Immature natural killer cell (primary cell): ENCODE measurements at regions not wholly inside any gene's neighbourhood (a gene's known extent, or its start where the extent isn't known, plus 50 kb on each side); places are given as distances from the start of the nearest gene placed in this dataset.

Experiments used
- DNase-seq, 3 donors: peaks; one replicate each; pipeline ENCODE4 v3.0.0; 2022; ENCODE audit warnings: mixed read lengths in 1 of 3
- H3K27ac Mint-ChIP-seq, 6 donors: one replicate each; pipeline ENCODE4 v1.8.0; 2020; ENCODE audit warnings: mixed read lengths in 6 of 6, mild to moderate bottlenecking in 5 of 6, inconsistent platforms in 4 of 6, moderate library complexity in 3 of 6
- H3K27me3 Mint-ChIP-seq, 3 donors: one replicate each; pipeline ENCODE4 v1.8.0; 2020 to 2021; ENCODE audit warnings: low read depth in 3 of 3, mild to moderate bottlenecking in 3 of 3, mixed read lengths in 3 of 3, moderate library complexity in 3 of 3, inconsistent platforms in 1 of 3
- H3K36me3 Mint-ChIP-seq, 3 donors: one replicate each; pipeline ENCODE4 v1.8.0; 2020; ENCODE audit warnings: mixed read lengths in 3 of 3, inconsistent platforms in 2 of 3, mild to moderate bottlenecking in 2 of 3
- H3K4me1 Mint-ChIP-seq, 2 donors: one replicate each; pipeline ENCODE4 v1.8.0; 2020; ENCODE audit warnings: inconsistent platforms in 2 of 2, mild to moderate bottlenecking in 2 of 2, mixed read lengths in 2 of 2, moderate library complexity in 1 of 2
- H3K4me3 Mint-ChIP-seq, 5 donors: one replicate each; pipeline ENCODE4 v1.8.0; 2020; ENCODE audit warnings: mild to moderate bottlenecking in 5 of 5, mixed read lengths in 5 of 5, inconsistent platforms in 3 of 5, moderate library complexity in 3 of 5
- H3K9me3 Mint-ChIP-seq, 6 donors: one replicate each; pipeline ENCODE4 v1.8.0; 2020; ENCODE audit warnings: mild to moderate bottlenecking in 6 of 6, mixed read lengths in 6 of 6, inconsistent platforms in 4 of 6, moderate library complexity in 3 of 6

DNA sequence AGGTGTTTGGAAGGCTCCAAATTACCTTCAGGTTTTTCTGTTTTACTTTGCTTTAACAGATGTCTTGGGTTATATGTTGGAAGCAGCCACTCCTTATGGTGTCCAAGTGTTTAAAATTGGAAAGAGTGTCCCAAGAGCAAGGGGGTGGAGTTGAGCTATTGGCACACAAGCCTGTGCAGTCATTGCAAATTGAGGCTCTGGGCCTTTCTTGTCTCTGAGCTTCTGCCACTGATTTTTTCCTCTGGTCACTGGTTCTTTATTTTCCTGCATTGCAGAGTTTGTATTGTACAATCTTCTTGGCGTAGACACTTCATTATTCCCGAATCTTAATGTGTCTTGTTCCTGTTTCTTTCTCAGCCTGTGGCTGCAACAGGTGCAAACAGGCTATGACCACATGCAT is 598.8 kb downstream of the RNF144B start:
- DNase-seq, result no peak
- H3K27ac Mint-ChIP-seq, result no peak overlapping the region
- H3K4me1 Mint-ChIP-seq, result no peaks in the 10 kb centered on the region

DNA sequence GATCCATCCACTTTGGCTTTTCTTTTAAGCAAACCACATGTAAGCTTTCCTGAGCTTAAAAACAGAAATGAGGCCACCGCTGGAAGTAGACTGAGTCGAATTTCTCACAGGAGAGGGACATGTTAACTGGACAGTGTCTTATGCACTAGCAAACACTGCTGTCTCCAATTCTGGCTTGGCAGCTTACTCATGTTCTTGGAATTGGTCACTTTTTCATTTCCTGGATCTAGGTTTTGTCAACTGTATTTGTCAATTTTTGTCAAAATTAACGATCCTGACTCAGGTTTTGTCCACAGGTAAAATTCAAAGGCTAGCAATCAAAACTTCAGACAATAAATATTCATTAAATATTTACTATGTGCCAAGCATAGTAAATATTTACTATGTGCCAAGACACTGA is 601.5 kb downstream of the RNF144B start:
- Mint-ChIP-seq H3K4me1 (no peaks in the 10 kb centered on the region), H3K27me3 (peaks cover 0 to 3% (median 0%) of the 10 kb centered on the region in 3 donors), H3K9me3 (peaks cover 0 to 11% (median under 1%) of the 10 kb centered on the region in 6 donors), H3K27ac (no peak overlapping the region), H3K4me3 (no peak overlapping the region), H3K36me3 (no peaks in the 10 kb centered on the region)
- no peak for DNase-seq

More for the DNA sequence above, 598.8 kb downstream of the RNF144B start:
- H3K27me3 Mint-ChIP-seq, result peaks cover 0 to 3% (median 0%) of the 10 kb centered on the region in 3 donors
- no peak overlapping the region for H3K4me3 Mint-ChIP-seq
- H3K9me3 Mint-ChIP-seq, result peaks cover 0 to 11% (median 2%) of the 10 kb centered on the region in 6 donors
- no peaks in the 10 kb centered on the region for H3K36me3 Mint-ChIP-seq

DNA sequence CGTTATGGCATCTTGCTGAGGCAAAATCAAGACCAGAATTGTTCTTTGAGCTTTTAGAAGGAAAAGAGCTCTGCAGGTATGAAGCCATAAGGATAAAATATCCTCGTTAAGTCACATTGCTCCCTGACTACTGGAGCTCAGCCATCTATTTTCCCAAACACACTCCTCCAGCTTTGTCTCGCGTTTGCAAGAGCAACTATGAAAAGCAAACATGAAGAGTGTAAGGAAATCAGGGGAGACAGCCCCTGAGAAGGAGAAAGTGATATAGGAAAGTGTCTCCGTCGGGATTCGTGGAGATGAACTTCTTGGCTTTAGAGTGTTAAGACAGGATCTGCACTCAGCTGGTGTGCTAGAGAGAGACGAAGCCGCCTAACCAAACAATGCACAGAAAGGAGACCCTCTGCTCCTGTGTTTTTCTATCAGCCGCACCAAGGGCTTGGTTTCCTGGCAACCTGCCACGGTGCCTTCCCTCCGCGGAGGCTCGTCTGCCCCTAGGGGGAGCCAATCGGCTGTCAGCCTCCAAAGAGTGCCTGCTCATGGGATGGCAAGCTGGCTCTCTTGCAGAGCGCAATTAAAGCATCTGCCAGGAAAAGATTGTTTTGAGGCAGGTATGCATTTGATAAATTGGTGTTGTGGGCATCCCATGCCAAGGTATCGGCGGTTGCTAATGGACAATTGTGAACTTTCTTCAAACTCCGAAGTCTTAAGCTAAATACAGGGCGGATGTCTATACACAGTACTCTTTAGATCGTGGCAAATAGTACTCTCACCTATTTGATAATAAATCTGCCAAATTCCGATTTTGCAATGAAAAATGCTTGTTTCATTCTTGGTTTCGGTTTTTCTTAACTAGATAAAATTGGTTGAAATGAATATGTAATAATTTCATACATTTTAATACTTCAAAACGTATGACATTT is 603.2 kb downstream of the RNF144B start:
- Mint-ChIP-seq H3K36me3 (no peaks in the 10 kb centered on the region), H3K4me1 (no peaks in the 10 kb centered on the region), H3K27me3 (peaks cover 0 to 3% (median 0%) of the 10 kb centered on the region in 3 donors), H3K27ac (no peak overlapping the region), H3K9me3 (peaks cover 0 to 11% (median 2%) of the 10 kb centered on the region in 6 donors), H3K4me3 (no peak overlapping the region)
- DNase-seq, result no peak

DNA sequence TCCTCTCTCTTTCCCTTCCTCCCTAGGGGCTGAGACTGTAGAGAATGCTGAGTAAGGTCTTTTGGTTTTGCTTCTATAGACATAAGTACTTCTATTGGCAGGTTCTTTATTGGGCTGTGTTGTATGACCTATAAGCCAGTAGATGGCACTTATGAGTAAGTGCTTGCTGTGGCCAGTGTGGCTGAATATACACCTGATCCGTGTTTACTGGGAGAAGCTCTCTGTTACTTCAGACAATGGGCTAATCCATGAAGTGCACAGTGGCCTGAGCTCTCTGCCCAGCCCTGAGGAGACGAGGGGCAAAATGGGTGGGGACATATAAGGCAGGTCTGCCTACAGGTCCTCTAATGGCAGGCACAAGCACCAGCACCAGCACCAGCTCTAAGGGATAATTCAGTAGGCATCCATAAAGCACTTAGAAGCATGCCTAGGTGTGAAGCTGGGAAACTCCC is 610.3 kb downstream of the RNF144B start:
- H3K27me3 Mint-ChIP-seq, result peaks cover 0 to 4% (median 0%) of the 10 kb centered on the region in 3 donors
- no peaks in the 10 kb centered on the region for H3K36me3 Mint-ChIP-seq
- DNase-seq, result no peak
- H3K27ac Mint-ChIP-seq, result no peak overlapping the region
- no peaks in the 10 kb centered on the region for H3K4me1 Mint-ChIP-seq
- H3K4me3 Mint-ChIP-seq, result no peak overlapping the region
- peaks cover 0 to 14% (median 4%) of the 10 kb centered on the region in 6 donors for H3K9me3 Mint-ChIP-seq

DNA sequence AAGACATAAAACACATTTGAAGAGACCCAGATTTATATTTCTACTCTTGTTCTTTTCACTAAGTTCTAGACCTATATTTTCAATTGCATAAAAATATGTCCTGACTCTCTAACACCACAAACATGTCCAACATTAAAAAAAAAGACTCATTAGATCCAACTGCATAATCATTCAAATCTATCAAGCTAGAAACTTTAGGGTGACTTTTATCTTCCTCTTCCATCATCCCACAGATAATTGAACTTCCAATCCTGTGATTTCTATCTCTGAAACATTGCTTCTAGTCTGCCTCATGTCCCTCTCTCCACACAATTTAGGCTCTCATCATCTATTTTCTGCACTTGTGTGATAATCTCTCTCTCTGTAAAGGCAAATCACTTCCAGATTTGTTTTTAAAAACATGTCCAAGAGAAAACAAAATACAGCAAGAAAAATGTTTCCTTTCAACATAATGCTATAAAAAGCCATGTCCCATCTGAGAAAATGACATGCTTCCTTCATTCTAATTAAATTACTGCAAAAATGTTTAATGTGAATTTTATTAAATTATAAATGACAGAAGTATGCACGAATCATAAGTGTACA is 615.9 kb downstream of the RNF144B start:
- H3K27ac Mint-ChIP-seq, result no peak overlapping the region
- no peak for DNase-seq
- H3K9me3 Mint-ChIP-seq, result peaks cover 0 to 22% (median 3%) of the 10 kb centered on the region in 6 donors
- H3K27me3 Mint-ChIP-seq, result peaks cover 0 to 2% (median 0%) of the 10 kb centered on the region in 3 donors
- H3K4me3 Mint-ChIP-seq, result no peak overlapping the region
- H3K4me1 Mint-ChIP-seq, result no peaks in the 10 kb centered on the region
- no peaks in the 10 kb centered on the region for H3K36me3 Mint-ChIP-seq

DNA sequence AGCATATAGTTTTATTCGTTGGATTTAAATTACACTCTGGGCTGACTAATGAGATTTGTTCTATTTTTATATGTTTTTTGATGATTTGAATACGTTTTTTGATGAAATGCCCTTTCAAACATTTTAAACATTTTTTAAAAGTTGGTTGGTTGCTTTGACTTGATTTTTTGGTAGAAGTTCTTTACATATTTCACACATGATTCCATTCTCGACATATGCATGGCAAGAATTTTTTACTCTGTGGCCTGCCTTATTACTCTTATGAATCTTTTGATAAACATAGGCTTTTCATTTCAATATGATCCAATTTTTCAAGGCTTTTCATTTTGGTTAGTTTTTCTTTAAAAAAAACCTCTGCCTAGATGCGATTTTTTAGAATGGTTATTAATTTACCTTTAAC is 617.0 kb downstream of the RNF144B start:
- H3K9me3 Mint-ChIP-seq, result peaks cover 0 to 18% (median 2%) of the 10 kb centered on the region in 6 donors
- DNase-seq, result no peak

DNA sequence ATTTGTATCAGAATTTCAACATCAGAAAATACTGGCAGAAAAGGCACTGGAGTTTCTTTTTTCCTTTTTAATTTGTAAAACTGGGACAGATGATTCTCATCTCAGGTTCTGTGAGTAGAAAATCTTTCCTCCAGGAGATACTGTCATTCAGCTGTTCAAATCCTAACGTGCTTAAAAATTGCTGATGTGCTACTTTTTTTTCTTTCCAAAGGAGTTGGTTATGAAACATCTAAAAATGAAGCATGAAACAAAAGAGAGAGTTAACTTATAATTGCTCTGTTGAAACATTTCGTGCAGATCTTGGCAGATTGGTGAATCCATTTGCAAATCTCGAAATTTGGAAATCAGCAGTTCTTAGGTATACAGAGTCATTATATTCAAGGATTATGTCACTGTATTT is 622.6 kb downstream of the RNF144B start:
- Mint-ChIP-seq H3K36me3 (no peaks in the 10 kb centered on the region), H3K27ac (no peak overlapping the region), H3K9me3 (peaks cover 0 to 8% (median 1%) of the 10 kb centered on the region in 6 donors), H3K27me3 (peaks cover 0 to 3% (median 2%) of the 10 kb centered on the region in 3 donors), H3K4me3 (no peak overlapping the region), H3K4me1 (no peaks in the 10 kb centered on the region)
- no peak for DNase-seq

More for the DNA sequence above, 617.0 kb downstream of the RNF144B start:
- Mint-ChIP-seq H3K36me3 (no peaks in the 10 kb centered on the region), H3K4me1 (no peaks in the 10 kb centered on the region), H3K27ac (no peak overlapping the region), H3K4me3 (no peak overlapping the region), H3K27me3 (no peaks in the 10 kb centered on the region)

DNA sequence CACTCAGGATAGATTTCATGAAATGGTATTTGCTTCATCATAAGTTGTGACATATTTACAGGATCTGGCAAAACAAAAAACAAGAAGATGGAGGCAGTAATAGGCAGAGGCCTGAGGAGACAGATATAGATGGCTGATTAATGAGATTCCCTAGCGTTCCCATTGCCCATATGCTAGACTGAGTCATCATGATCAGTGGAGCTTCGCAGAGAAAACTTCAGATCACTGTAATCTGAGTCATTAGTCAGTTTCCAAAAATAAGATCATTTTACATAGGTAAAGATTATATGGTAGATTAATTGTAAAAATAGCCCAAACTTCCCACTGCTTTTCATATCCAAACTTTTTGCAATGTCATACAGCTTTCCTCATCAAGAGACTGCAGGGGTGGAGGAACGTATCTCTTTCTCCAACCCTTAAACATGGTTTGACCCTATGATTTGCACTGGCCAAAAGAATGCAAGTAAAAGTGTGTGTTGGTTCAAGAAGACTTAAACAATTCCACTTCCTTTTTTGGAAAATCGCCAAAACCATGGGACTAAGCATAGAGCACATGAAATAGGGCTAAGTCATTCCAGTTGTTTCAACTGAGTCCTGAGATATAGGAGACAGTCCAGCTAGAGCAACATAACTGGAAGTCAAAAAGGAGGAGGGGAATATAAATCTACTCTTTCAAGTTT is 626.0 kb downstream of the RNF144B start:
- Mint-ChIP-seq H3K27ac (no peak overlapping the region), H3K27me3 (peaks cover 0 to 3% (median 2%) of the 10 kb centered on the region in 3 donors), H3K9me3 (peaks cover 0 to 2% (median under 1%) of the 10 kb centered on the region in 6 donors), H3K4me3 (no peak overlapping the region), H3K4me1 (no peaks in the 10 kb centered on the region), H3K36me3 (no peaks in the 10 kb centered on the region)
- DNase-seq, result no peak

DNA sequence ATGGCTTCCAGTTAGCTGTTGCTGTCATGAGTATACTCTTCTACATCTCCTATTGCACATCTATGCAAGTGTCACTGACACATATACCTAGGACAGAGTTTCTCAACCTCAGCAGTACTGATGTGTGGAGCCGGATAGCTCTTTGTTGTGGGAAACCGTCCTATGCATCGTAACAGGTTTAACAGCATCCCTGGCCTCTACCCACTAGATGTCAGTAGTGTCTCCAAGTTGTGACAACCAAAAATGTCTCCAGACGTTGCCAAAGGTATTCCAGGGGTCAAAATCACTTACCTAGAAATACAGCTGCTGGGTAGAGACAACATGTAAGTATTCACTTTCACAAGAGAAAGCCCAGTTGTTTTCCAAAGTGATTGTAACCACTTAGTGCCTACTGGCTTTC is 637.6 kb downstream of the RNF144B start:
- DNase-seq, result no peak
- Mint-ChIP-seq H3K27me3 (peaks cover 0 to 3% (median 0%) of the 10 kb centered on the region in 3 donors), H3K27ac (no peak overlapping the region)

DNA sequence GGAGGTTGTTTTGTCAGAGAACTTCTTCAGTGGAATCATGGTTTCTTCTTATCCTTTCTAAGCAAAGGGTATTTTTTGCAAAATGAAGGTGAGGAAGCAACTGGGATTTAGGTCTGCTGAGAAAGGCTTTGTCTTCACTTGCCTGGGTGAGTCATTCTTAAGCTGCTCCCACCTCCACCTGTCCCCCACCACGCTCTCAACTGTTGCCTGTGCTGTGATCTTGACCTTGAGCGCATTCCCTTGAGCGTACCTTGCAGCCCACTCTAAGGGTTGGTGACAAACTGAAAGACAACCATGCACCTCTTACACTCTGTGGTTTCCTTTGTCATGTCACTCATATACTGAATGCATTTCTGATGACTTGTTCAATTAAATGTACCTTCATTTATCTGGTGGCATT is 641.1 kb downstream of the RNF144B start:
- H3K27me3 Mint-ChIP-seq, result peaks cover 0 to 3% (median 1%) of the 10 kb centered on the region in 3 donors
- no peaks in the 10 kb centered on the region for H3K36me3 Mint-ChIP-seq
- H3K4me1 Mint-ChIP-seq, result no peaks in the 10 kb centered on the region
- H3K4me3 Mint-ChIP-seq, result no peak overlapping the region
- H3K27ac Mint-ChIP-seq, result no peak overlapping the region
- H3K9me3 Mint-ChIP-seq, result peaks cover 1 to 17% (median 6%) of the 10 kb centered on the region in 6 donors
- no peak for DNase-seq

More for the DNA sequence above, 637.6 kb downstream of the RNF144B start:
- H3K4me3 Mint-ChIP-seq, result no peak overlapping the region
- no peaks in the 10 kb centered on the region for H3K4me1 Mint-ChIP-seq
- no peaks in the 10 kb centered on the region for H3K36me3 Mint-ChIP-seq
- H3K9me3 Mint-ChIP-seq, result peaks cover 0 to 11% (median 3%) of the 10 kb centered on the region in 6 donors

DNA sequence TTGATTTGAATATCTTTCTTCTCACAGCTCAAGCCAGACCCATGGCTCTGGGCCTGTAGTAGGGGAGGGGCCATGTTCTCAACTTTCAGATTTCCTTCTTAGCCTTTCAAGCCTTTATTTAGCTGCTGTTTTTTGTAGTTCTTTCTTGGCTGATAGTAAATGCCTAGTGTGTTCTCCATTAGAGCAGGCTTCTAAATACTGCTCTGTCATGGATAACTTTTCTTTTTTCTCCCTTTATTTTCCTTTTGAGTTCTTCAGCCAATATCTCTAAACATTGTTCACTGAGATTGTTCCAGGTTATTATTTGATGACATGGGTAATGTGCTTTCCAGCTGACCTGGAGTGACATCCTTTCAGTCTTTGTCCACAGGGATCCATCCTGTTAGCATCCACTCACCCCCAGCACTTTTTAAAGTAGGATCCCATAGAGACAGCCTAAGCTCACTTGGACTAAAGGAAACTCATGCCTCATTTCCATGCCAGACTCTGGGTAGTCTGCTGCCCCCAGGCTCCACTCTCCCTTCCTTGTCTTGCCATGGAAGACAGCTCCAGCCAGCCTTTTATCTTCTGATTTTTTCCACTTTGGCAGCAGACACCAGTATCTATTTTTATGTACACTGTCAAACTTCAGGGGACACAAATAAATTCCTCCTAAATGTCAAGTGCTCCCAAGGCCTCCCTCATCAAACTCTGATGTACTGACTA is 645.6 kb downstream of the RNF144B start:
- peaks cover 0 to 3% (median 1%) of the 10 kb centered on the region in 3 donors for H3K27me3 Mint-ChIP-seq
- H3K27ac Mint-ChIP-seq, result no peak overlapping the region
- H3K9me3 Mint-ChIP-seq, result peaks cover 0 to 13% (median 7%) of the 10 kb centered on the region in 6 donors
- no peak for DNase-seq
- no peaks in the 10 kb centered on the region for H3K36me3 Mint-ChIP-seq
- H3K4me1 Mint-ChIP-seq, result no peaks in the 10 kb centered on the region
- H3K4me3 Mint-ChIP-seq, result no peak overlapping the region

DNA sequence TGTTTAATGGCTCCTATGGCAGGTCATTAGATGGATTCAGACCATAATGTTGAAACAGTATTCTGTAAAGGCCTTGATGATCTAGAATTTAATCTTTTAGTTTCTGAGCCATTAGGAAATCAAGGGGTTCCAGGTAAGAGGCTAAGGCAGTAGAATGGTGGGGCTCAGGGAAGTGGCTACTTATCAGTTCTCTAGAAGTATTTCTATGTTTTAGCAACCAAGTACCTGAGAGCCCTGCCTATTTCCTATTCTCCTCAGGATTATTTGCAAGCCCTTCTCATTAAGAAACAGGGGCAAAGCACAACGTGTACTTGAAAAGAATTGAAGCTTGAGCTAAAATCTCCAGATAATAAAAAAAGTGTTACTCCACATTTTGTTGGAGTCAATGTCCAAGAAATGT is 646.5 kb downstream of the RNF144B start:
- Mint-ChIP-seq H3K4me3 (no peak overlapping the region), H3K36me3 (no peaks in the 10 kb centered on the region), H3K27ac (no peak overlapping the region), H3K4me1 (no peaks in the 10 kb centered on the region), H3K27me3 (peaks cover 0 to 1% (median under 1%) of the 10 kb centered on the region in 3 donors), H3K9me3 (peaks cover 0 to 10% (median 6%) of the 10 kb centered on the region in 6 donors)
- no peak for DNase-seq

DNA sequence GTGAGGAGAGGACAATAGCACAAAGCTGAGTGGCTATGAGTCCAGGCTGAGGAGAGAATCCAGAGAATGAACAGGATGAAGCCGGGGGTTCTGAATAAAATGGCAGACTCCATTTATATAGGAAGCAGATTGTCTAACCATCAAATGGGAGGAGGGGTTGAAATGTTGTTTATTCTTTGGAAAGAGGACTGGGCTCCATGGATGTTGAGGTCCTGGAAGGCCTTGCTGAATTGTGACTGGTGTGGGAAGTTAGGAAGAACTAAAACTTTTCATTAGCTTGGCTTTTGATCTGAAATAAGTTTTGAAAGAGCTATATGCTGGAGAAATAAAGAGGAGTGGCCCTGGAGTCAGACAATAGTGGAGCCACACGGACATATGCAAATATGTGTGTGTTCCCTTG is 647.8 kb downstream of the RNF144B start:
- H3K27me3 Mint-ChIP-seq, result peaks cover 0 to 1% (median 0%) of the 10 kb centered on the region in 3 donors
- H3K27ac Mint-ChIP-seq, result no peak overlapping the region
- peaks cover 0 to 8% (median 5%) of the 10 kb centered on the region in 6 donors for H3K9me3 Mint-ChIP-seq
- no peaks in the 10 kb centered on the region for H3K36me3 Mint-ChIP-seq
- no peak for DNase-seq
- H3K4me3 Mint-ChIP-seq, result no peak overlapping the region
- H3K4me1 Mint-ChIP-seq, result no peaks in the 10 kb centered on the region
